ENCODE measurements at regions not wholly inside any gene's neighbourhood (a gene's known extent, or its start where the extent isn't known, plus 50 kb on each side); places are given as distances from the start of the nearest gene placed in this dataset.

- Histone ChIP-seq H3K4me3 (ENCODE audit: insufficient read depth, low read depth, low read length) (no peak overlapping the region), H3K36me3 (ENCODE audit: control insufficient read depth, insufficient read depth, low read length) (no peaks in the 10 kb centered on the region), H2BK20ac (ENCODE audit: low read depth, low read length) (no peak overlapping the region), H3K4ac (ENCODE audit: low read depth, low read length) (no peak overlapping the region), H4K20me1 (ENCODE audit: insufficient read depth, low read length) (no peaks in the 10 kb centered on the region), H3K9ac (ENCODE audit: low read depth, low read length) (no peak overlapping the region), H3K23ac (ENCODE audit: low read depth, low read length) (no peak overlapping the region), H3K27ac (ENCODE audit: insufficient read depth, low read length) (no peak overlapping the region), H3K9me3 (ENCODE audit: control insufficient read depth, insufficient read depth, low read length) (no peaks in the 10 kb centered on the region), H4K91ac (ENCODE audit: insufficient read depth, low read depth, low read length) (no peak overlapping the region), H2BK120ac (ENCODE audit: low read depth, low read length) (no peak overlapping the region), H2AFZ (replicated peaks; ENCODE audit: low read length, poor library complexity) (no peak overlapping the region), H4K8ac (ENCODE audit: low read depth in 2 of 2, low read length in 2 of 2) (no peak overlapping the region), H2AK5ac (ENCODE audit: low read depth, low read length) (no peak overlapping the region), H2BK5ac (ENCODE audit: low read depth, low read length, poor library complexity, severe bottlenecking) (no peak overlapping the region), H2AK9ac (replicated peaks; ENCODE audit: low read depth, low read length, poor library complexity) (no peak overlapping the region), H3K9me1 (ENCODE audit: insufficient read depth, low read length) (no peaks in the 10 kb centered on the region), H4K5ac (ENCODE audit: low read depth, low read length) (no peak overlapping the region), H3K14ac (replicated peaks; ENCODE audit: low read depth, low read length) (no peak overlapping the region), H3K27me3 (ENCODE audit: control insufficient read depth, insufficient read depth, low read length) (no peaks in the 10 kb centered on the region), H2BK15ac (ENCODE audit: low read depth, low read length) (no peak overlapping the region), H3K4me2 (ENCODE audit: low read depth, low read length) (no peak overlapping the region), H3K4me1 (ENCODE audit: control insufficient read depth, insufficient read depth, low read length) (no peaks in the 10 kb centered on the region), H3K79me1 (ENCODE audit: low read depth in 1 of 2, low read length in 2 of 2) (no peaks in the 10 kb centered on the region), H3K18ac (ENCODE audit: low read depth, low read length) (no peak overlapping the region), H3K56ac (ENCODE audit: extremely low read depth, insufficient read depth, low read length) (no peak overlapping the region)
- WGBS, 2 experiments (ENCODE audit: extremely low coverage in 2 of 2, insufficient read length in 1 of 2) = no CpG with 5 or more reads among the region's 6 CpGs
- POLR2A ChIA-PET (ENCODE audit: unreplicated experiment) = no interaction called here
- no peak for DNase-seq
- in situ Hi-C loops (cut with MboI; ENCODE audit: low sequenced_read_pairs) = no loop called here
- TF ChIP-seq CHD1 (IDR thresholded peaks at IDR 0.05; ENCODE audit: low read depth, low read length) = no peak
- dilution Hi-C loops (cut with HindIII; ENCODE audit: low sequenced_read_pairs, unreplicated experiment) = no loop called here
- intact Hi-C loops (cut with micrococcal nuclease) = no loop called here
- no peak for ATAC-seq (ENCODE audit: low read depth)
- BruUV-seq (replicated peaks) = no TSS peak
- CTCF ChIA-PET = interaction anchor here (0.7 to 1.0 kb wide), 2 partner anchors 8 to 15 kb away, joined by 3 read pairs; no protein-coding TSS in a partner anchor
Measured at GRCh38 chr13:84265257-84265764, 383.0 kb upstream of the SLITRK1 start.

Measured in IMR-90 (cell line).